ENCODE measurements at regions not wholly inside any gene's neighbourhood (a gene's known extent, or its start where the extent isn't known, plus 50 kb on each side); places are given as distances from the start of the nearest gene placed in this dataset.

GRCh38 chr9:28699632-28700031, 1126.4 kb upstream of the C9orf72 start:
- DNase-seq, result no peak
- no peaks in the 10 kb centered on the region for H3K36me3 ChIP-seq
- no peaks in the 10 kb centered on the region for H3K27me3 ChIP-seq
- peaks cover 0 to 33% of the 10 kb centered on the region in 2 donors for H3K9me3 ChIP-seq
- no peak overlapping the region for H3K4me3 ChIP-seq
- no peaks in the 10 kb centered on the region for H3K4me1 ChIP-seq
- no peak for ATAC-seq
- intact Hi-C loops (cut with DNase I), result no loop called here
- H3K27ac ChIP-seq, result no peak overlapping the region
- TF ChIP-seq, protein P1, sequence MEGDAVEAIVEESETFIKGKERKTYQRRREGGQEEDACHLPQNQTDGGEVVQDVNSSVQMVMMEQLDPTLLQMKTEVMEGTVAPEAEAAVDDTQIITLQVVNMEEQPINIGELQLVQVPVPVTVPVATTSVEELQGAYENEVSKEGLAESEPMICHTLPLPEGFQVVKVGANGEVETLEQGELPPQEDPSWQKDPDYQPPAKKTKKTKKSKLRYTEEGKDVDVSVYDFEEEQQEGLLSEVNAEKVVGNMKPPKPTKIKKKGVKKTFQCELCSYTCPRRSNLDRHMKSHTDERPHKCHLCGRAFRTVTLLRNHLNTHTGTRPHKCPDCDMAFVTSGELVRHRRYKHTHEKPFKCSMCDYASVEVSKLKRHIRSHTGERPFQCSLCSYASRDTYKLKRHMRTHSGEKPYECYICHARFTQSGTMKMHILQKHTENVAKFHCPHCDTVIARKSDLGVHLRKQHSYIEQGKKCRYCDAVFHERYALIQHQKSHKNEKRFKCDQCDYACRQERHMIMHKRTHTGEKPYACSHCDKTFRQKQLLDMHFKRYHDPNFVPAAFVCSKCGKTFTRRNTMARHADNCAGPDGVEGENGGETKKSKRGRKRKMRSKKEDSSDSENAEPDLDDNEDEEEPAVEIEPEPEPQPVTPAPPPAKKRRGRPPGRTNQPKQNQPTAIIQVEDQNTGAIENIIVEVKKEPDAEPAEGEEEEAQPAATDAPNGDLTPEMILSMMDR (IDR thresholded peaks at IDR 0.05), result no peak

- no peaks in the 10 kb centered on the region for H3K27me3 ChIP-seq
- DNase-seq (no peak), ATAC-seq (no peak)
- TF ChIP-seq, protein P1 (IDR thresholded peaks at IDR 0.05), result no peak
- no peaks in the 10 kb centered on the region for H3K4me1 ChIP-seq
- intact Hi-C loops (cut with DNase I), result no loop called here
- H3K4me3 ChIP-seq, result no peak overlapping the region
- H3K27ac ChIP-seq, result no peak overlapping the region
- H3K36me3 ChIP-seq, result no peaks in the 10 kb centered on the region
- H3K9me3 ChIP-seq, result no peaks in the 10 kb centered on the region
Observed at GRCh38 chr9:28707616-28708015, 1134.3 kb upstream of the C9orf72 start.

GRCh38 chr9:28714188-28714587, 1140.9 kb upstream of the C9orf72 start:
- DNase-seq (no peak), ATAC-seq (no peak)
- intact Hi-C loops (cut with DNase I), result no loop called here
- Histone ChIP-seq H3K36me3 (no peaks in the 10 kb centered on the region), H3K4me1 (no peaks in the 10 kb centered on the region), H3K27me3 (no peaks in the 10 kb centered on the region), H3K4me3 (no peak overlapping the region), H3K9me3 (no peaks in the 10 kb centered on the region), H3K27ac (no peak overlapping the region)
- TF ChIP-seq, protein P1 (IDR thresholded peaks at IDR 0.05), result no peak

GRCh38 chr9:28718226-28718625, 1144.9 kb upstream of the C9orf72 start:
- no peak overlapping the region for H3K27ac ChIP-seq
- no peaks in the 10 kb centered on the region for H3K4me1 ChIP-seq
- no peaks in the 10 kb centered on the region for H3K27me3 ChIP-seq
- TF ChIP-seq, protein P1 (IDR thresholded peaks at IDR 0.05), result no peak
- DNase-seq, result no peak
- no peak overlapping the region for H3K4me3 ChIP-seq
- H3K9me3 ChIP-seq, result no peaks in the 10 kb centered on the region
- intact Hi-C loops (cut with DNase I), result no loop called here
- no peak for ATAC-seq
- no peaks in the 10 kb centered on the region for H3K36me3 ChIP-seq

- H3K27ac ChIP-seq, result no peak overlapping the region
- DNase-seq, result no peak
- no peaks in the 10 kb centered on the region for H3K36me3 ChIP-seq
- intact Hi-C loops (cut with DNase I), result no loop called here
- H3K4me3 ChIP-seq, result no peak overlapping the region
- no peaks in the 10 kb centered on the region for H3K27me3 ChIP-seq
- no peaks in the 10 kb centered on the region for H3K9me3 ChIP-seq
- ATAC-seq, result no peak
- no peaks in the 10 kb centered on the region for H3K4me1 ChIP-seq
- TF ChIP-seq, protein P1 (IDR thresholded peaks at IDR 0.05), result no peak
Observed at GRCh38 chr9:28720746-28721145, 1147.5 kb upstream of the C9orf72 start.
